ENCODE measurements at regions not wholly inside any gene's neighbourhood (a gene's known extent, or its start where the extent isn't known, plus 50 kb on each side); places are given as distances from the start of the nearest gene placed in this dataset.

- H3K4me3 ChIP-seq = no peak overlapping the region
- no peaks in the 10 kb centered on the region for H3K36me3 ChIP-seq
- no peaks in the 10 kb centered on the region for H3K4me1 ChIP-seq
- TF ChIP-seq, protein P1, sequence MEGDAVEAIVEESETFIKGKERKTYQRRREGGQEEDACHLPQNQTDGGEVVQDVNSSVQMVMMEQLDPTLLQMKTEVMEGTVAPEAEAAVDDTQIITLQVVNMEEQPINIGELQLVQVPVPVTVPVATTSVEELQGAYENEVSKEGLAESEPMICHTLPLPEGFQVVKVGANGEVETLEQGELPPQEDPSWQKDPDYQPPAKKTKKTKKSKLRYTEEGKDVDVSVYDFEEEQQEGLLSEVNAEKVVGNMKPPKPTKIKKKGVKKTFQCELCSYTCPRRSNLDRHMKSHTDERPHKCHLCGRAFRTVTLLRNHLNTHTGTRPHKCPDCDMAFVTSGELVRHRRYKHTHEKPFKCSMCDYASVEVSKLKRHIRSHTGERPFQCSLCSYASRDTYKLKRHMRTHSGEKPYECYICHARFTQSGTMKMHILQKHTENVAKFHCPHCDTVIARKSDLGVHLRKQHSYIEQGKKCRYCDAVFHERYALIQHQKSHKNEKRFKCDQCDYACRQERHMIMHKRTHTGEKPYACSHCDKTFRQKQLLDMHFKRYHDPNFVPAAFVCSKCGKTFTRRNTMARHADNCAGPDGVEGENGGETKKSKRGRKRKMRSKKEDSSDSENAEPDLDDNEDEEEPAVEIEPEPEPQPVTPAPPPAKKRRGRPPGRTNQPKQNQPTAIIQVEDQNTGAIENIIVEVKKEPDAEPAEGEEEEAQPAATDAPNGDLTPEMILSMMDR (IDR thresholded peaks at IDR 0.05) = no peak
- peaks cover 0 to 21% (median 0%) of the 10 kb centered on the region in 7 donors for H3K27me3 ChIP-seq
- intact Hi-C loops (cut with DNase I) = no loop called here
- no peaks in the 10 kb centered on the region for H3K9me3 ChIP-seq
- 90 to 93% methylated on average over 16 of the region's 16 CpGs for WGBS, 2 donors
- no peak for DNase-seq
- no peak overlapping the region for H3K27ac ChIP-seq
- ATAC-seq = no peak
These were observed 443.9 kb upstream of the CDH4 start for GRCh38 chr20:60808003-60808672.

GRCh38 chr20:60808701-60809100 is 443.4 kb upstream of the CDH4 start:
- ATAC-seq (no peak), DNase-seq (no peak)
- peaks cover 0 to 21% (median 0%) of the 10 kb centered on the region in 7 donors for H3K27me3 ChIP-seq
- no peak overlapping the region for H3K27ac ChIP-seq
- no peak overlapping the region for H3K4me3 ChIP-seq
- 83 to 91% methylated on average over 6 of the region's 6 CpGs for WGBS, 2 donors
- no peaks in the 10 kb centered on the region for H3K4me1 ChIP-seq
- no peaks in the 10 kb centered on the region for H3K9me3 ChIP-seq
- intact Hi-C loops (cut with DNase I) = no loop called here
- H3K36me3 ChIP-seq = no peaks in the 10 kb centered on the region
- TF ChIP-seq, protein P1 (IDR thresholded peaks at IDR 0.05) = no peak

DNA sequence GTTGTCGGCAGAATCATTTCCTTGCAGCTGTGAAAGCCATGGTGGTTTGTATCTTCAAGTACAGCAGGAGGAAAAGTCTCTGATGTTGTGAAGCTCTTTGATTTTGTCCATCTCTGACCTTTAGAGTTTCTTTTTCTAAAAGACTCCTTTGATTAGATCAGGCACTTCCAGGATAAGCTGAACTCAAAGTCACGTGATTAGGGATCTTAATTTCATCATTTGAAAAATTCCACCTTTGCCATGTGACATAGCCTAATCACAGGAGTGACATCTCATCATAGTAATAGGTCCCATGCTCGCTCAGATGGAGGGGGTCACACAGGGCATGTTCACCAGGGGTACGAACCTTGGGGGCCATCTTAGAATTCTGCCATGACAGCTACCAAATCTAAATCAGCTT is 441.5 kb upstream of the CDH4 start:
- no peaks in the 10 kb centered on the region for H3K36me3 ChIP-seq
- H3K4me1 ChIP-seq = no peaks in the 10 kb centered on the region
- TF ChIP-seq, protein P1 (IDR thresholded peaks at IDR 0.05) = no peak
- no peak for DNase-seq
- intact Hi-C loops (cut with DNase I) = no loop called here
- WGBS, 2 donors = 79 to 86% methylated on average over 4 of the region's 4 CpGs
- H3K4me3 ChIP-seq = no peak overlapping the region
- no peak overlapping the region for H3K27ac ChIP-seq
- no peaks in the 10 kb centered on the region for H3K9me3 ChIP-seq
- no peak for ATAC-seq
- peaks cover 0 to 21% (median 0%) of the 10 kb centered on the region in 7 donors for H3K27me3 ChIP-seq

DNA sequence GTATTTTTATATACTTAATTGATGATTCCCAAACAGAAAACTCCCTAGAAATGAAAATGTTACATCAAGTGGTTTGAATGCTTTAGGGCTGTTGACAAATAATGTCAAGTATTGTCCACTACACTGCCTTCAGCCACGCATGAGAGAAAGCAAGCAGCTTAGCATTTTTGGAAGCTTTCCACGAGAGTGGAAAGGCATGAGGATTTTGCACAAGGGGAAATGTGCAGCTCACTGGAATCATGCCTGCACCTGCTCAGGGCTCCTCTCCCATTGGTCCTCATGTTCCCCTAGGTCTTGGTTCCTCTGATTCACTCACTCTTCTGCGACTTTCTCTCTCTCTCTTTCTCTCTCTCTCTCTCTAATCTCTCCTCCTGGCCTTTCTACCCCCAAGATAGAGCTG is 439.5 kb upstream of the CDH4 start:
- ATAC-seq = no peak
- no peak overlapping the region for H3K4me3 ChIP-seq
- 67 to 71% methylated on average over 3 of the region's 3 CpGs for WGBS, 2 donors

More for the DNA sequence above, 439.5 kb upstream of the CDH4 start:
- no peaks in the 10 kb centered on the region for H3K9me3 ChIP-seq
- TF ChIP-seq, protein P1 (IDR thresholded peaks at IDR 0.05) = no peak
- intact Hi-C loops (cut with DNase I) = no loop called here
- peaks cover 0 to 29% (median 0%) of the 10 kb centered on the region in 7 donors for H3K27me3 ChIP-seq
- H3K36me3 ChIP-seq = no peaks in the 10 kb centered on the region
- no peak for DNase-seq
- no peak overlapping the region for H3K27ac ChIP-seq
- H3K4me1 ChIP-seq = no peaks in the 10 kb centered on the region

All from heart right ventricle (tissue), 16 donors.